H1 (cell line): ENCODE measurements at regions not wholly inside any gene's neighbourhood (a gene's known extent, or its start where the extent isn't known, plus 50 kb on each side); places are given as distances from the start of the nearest gene placed in this dataset.

Source experiments
- CTCF ChIA-PET: fragments of 300-600 bp; sonication (Branson Sonifier 250); formaldehyde crosslinking; loops from one replicate; lab custom pipeline; 2021; ENCODE audit not compliant: partially characterized antibody; lab: Charles Lee
- POLR2A ChIA-PET: fragments of 300-600 bp; sonication (Branson Sonifier 250); formaldehyde crosslinking; loops from one replicate; lab custom pipeline; 2021; ENCODE audit warnings: inconsistent platforms; ENCODE audit not compliant: partially characterized antibody; lab: Charles Lee
- DNase-seq, 2 experiments: peaks; one replicate each; pipeline versions ENCODE4 v3.0.0 to v3.0.0-alpha.2; 2010 to 2022; ENCODE audit warnings: low spot score in 2 of 2, low read depth in 1 of 2, mixed read lengths in 1 of 2
- FAIRE-seq: peaks from 2 replicates; lab custom pipeline; 2011; peaks lifted over from hg19 to GRCh38; lab: Jason Lieb, UNC
- H2AFZ ChIP-seq: 2 replicates; pipeline ENCODE4 v1.8.1; 2012; ENCODE audit warnings: low read length, inconsistent platforms
- H2AK5ac ChIP-seq: 2 replicates; pipeline ENCODE4 v1.6.1; 2013; ENCODE audit warnings: low read depth, low read length
- H2BK120ac ChIP-seq: replicated peaks from 2 replicates; pipeline ENCODE3; 2013; ENCODE audit warnings: low read depth, low read length, inconsistent platforms
- H2BK12ac ChIP-seq: 2 replicates; pipeline ENCODE4 v1.6.1; 2013; ENCODE audit warnings: low read depth, low read length
- H2BK15ac ChIP-seq: 2 replicates; pipeline ENCODE4 v1.6.1; 2013; ENCODE audit warnings: low read length
- H2BK20ac ChIP-seq: 2 replicates; pipeline ENCODE4 v1.6.1; 2013; ENCODE audit warnings: low read length
- H2BK5ac ChIP-seq: 2 replicates; pipeline ENCODE4 v1.6.1; 2013; ENCODE audit warnings: low read depth, low read length
- H3K14ac ChIP-seq: 2 replicates; pipeline ENCODE4 v1.6.1; 2013; ENCODE audit warnings: inconsistent platforms; ENCODE audit not compliant: insufficient read length
- H3K18ac ChIP-seq: 2 replicates; pipeline ENCODE4 v1.6.1; 2013; ENCODE audit warnings: low read length; ENCODE audit errors: extremely low read depth
- H3K23ac ChIP-seq: 2 replicates; pipeline ENCODE4 v1.6.1; 2013; ENCODE audit warnings: inconsistent platforms; ENCODE audit not compliant: insufficient read length
- H3K23me2 ChIP-seq: 2 replicates; pipeline ENCODE4 v1.6.1; 2013; ENCODE audit warnings: low read depth, low read length
- H3K27ac ChIP-seq: 2 replicates; pipeline ENCODE4 v1.6.1; 2011; ENCODE audit warnings: low read depth, low read length, inconsistent platforms
- H3K27me3 ChIP-seq, 4 experiments: replicated peaks in 1 of 4; 1 replicate in 1 of 4; 2 replicates in 3 of 4; pipeline versions ENCODE4 v1.6.1 to v1.8.1; 2011 to 2013; ENCODE audit warnings: low read length in 3 of 4, mild to moderate bottlenecking in 3 of 4, inconsistent platforms in 2 of 4, mixed read lengths in 2 of 4, moderate library complexity in 1 of 4; ENCODE audit not compliant: control insufficient read depth in 3 of 4, insufficient read depth in 3 of 4; ENCODE audit errors: extremely low read depth in 1 of 4
- H3K36me3 ChIP-seq, 4 experiments: 2 replicates each; pipeline versions ENCODE4 v1.6.1 to v1.8.1; 2011 to 2013; ENCODE audit warnings: mild to moderate bottlenecking in 4 of 4, low read length in 3 of 4, moderate library complexity in 2 of 4, control low read depth in 1 of 4, inconsistent platforms in 1 of 4; ENCODE audit not compliant: insufficient read depth in 4 of 4, control insufficient read depth in 2 of 4
- H3K4ac ChIP-seq: replicated peaks from 2 replicates; pipeline ENCODE3; 2013; ENCODE audit warnings: low read length, low read depth, mixed read lengths, inconsistent platforms; ENCODE audit not compliant: insufficient read length
- H3K4me1 ChIP-seq, 4 experiments: replicated peaks in 1 of 4; 1 replicate in 1 of 4; 2 replicates in 3 of 4; pipeline versions ENCODE4 v1.6.1 to v1.8.1; 2011 to 2013; ENCODE audit warnings: low read length in 3 of 4, inconsistent platforms in 2 of 4, mixed read lengths in 1 of 4; ENCODE audit not compliant: insufficient read depth in 4 of 4, control insufficient read depth in 3 of 4
- H3K4me2 ChIP-seq, 2 experiments: 2 replicates each; pipeline versions ENCODE4 v1.6.1 to v1.8.1; 2011 to 2013; ENCODE audit warnings: low read depth in 2 of 2, low read length in 2 of 2, control low read depth in 1 of 2, inconsistent platforms in 1 of 2, mild to moderate bottlenecking in 1 of 2; ENCODE audit not compliant: insufficient read depth in 1 of 2
- H3K4me3 ChIP-seq, 4 experiments: fragments of 200-600, 300-600 bp in 1 of 4; sonication (generic), shearing (Covaris generic), sonication (Bioruptor Twin) in 1 of 4; 2 replicates each; pipeline versions ENCODE4 v1.5.1 to v1.8.1; 2011 to 2016; ENCODE audit warnings: low read length in 4 of 4, low read depth in 3 of 4, control low read depth in 2 of 4, inconsistent platforms in 2 of 4, mild to moderate bottlenecking in 2 of 4, mixed read lengths in 1 of 4, moderate library complexity in 1 of 4; ENCODE audit not compliant: insufficient read depth in 2 of 4; ENCODE audit errors: extremely low read depth in 1 of 4
- H3K56ac ChIP-seq: replicated peaks from 2 replicates; pipeline ENCODE3; 2013; ENCODE audit warnings: low read depth, mild to moderate bottlenecking, mixed read lengths, low read length, inconsistent platforms; ENCODE audit not compliant: insufficient read length
- H3K79me1 ChIP-seq: 2 replicates; pipeline ENCODE4 v1.6.1; 2013; ENCODE audit warnings: low read depth, low read length, control low read depth
- H3K79me2 ChIP-seq, 2 experiments: 2 replicates each; pipeline versions ENCODE4 v1.6.1 to v1.8.1; 2012 to 2013; ENCODE audit warnings: low read length in 2 of 2, mild to moderate bottlenecking in 2 of 2, inconsistent platforms in 1 of 2; ENCODE audit not compliant: insufficient read depth in 2 of 2, control insufficient read depth in 1 of 2
- H3K9ac ChIP-seq, 4 experiments: replicated peaks in 1 of 4; 1 replicate in 1 of 4; 2 replicates in 3 of 4; pipeline versions ENCODE4 v1.6.1 to v1.8.1; 2011 to 2013; ENCODE audit warnings: low read depth in 3 of 4, low read length in 3 of 4, control low read depth in 2 of 4, mild to moderate bottlenecking in 2 of 4, moderate library complexity in 2 of 4, inconsistent platforms in 1 of 4; ENCODE audit errors: extremely low read depth in 1 of 4
- H3K9me3 ChIP-seq, 2 experiments: 2 replicates each; pipeline versions ENCODE4 v1.6.1 to v1.8.1; 2012 to 2013; ENCODE audit warnings: mild to moderate bottlenecking in 2 of 2, moderate library complexity in 2 of 2, control low read depth in 1 of 2, inconsistent platforms in 1 of 2, low read depth in 1 of 2, low read length in 1 of 2, mixed read lengths in 1 of 2; ENCODE audit not compliant: insufficient read depth in 2 of 2
- H4K20me1 ChIP-seq, 2 experiments: replicated peaks in 1 of 2; 2 replicates each; pipeline versions ENCODE3 to v1.8.1; 2011 to 2013; ENCODE audit warnings: inconsistent platforms in 2 of 2, low read length in 2 of 2, mild to moderate bottlenecking in 1 of 2; ENCODE audit not compliant: insufficient read depth in 2 of 2, control insufficient read depth in 1 of 2
- H4K5ac ChIP-seq: 2 replicates; pipeline ENCODE4 v1.6.1; 2013; ENCODE audit warnings: low read length, low read depth, mixed read lengths, inconsistent platforms; ENCODE audit not compliant: insufficient read length
- H4K8ac ChIP-seq: 2 replicates; pipeline ENCODE4 v1.8.0; 2013; ENCODE audit warnings: mild to moderate bottlenecking, moderate library complexity, low read length, inconsistent platforms; ENCODE audit not compliant: insufficient read depth; ENCODE audit errors: extremely low read depth
- H4K91ac ChIP-seq: replicated peaks from 2 replicates; pipeline ENCODE3; 2013; ENCODE audit warnings: low read length, mixed read lengths, inconsistent platforms; ENCODE audit not compliant: insufficient read length
- MAFK ChIP-seq: IDR thresholded peaks from 2 replicates; pipeline ENCODE4 v1.6.1; 2012; ENCODE audit warnings: low read depth, mild to moderate bottlenecking, improper control_type of control experiment, low read length
- WGBS, 2 experiments: shearing (Covaris generic) in 1 of 2; methylation state at CpG; one replicate each; pipeline versions ENCODE4 v1.1.6 to v1.1.7; 2013 to 2015; ENCODE audit warnings: low lambda C conversion rate in 2 of 2, mixed read lengths in 2 of 2, inconsistent platforms in 1 of 2, low coverage in 1 of 2, missing lambda C conversion rate in 1 of 2; ENCODE audit not compliant: insufficient replicate concordance in 2 of 2, insufficient coverage in 1 of 2, insufficient read length in 1 of 2; ENCODE audit errors: extremely low coverage in 1 of 2, missing lambda C conversion rate in 1 of 2; 5-methylcytosine and 5-hydroxymethylcytosine counted together

- H3K4me2 ChIP-seq, result no peak overlapping the region
- H3K79me1 ChIP-seq, result peaks cover 4% of the 10 kb centered on the region; the same call in 1 of the 2 replicates
- no peak overlapping the region for H3K23ac ChIP-seq
These were observed 340.3 kb downstream of the CTTN start for GRCh38 chr11:70738661-70739060.

More at GRCh38 chr11:70738661-70739060, 340.3 kb downstream of the CTTN start:
- Histone ChIP-seq H2AFZ (no peak overlapping the region), H2BK15ac (no peak overlapping the region), H3K9ac (no peak overlapping the region), H4K91ac (no peak overlapping the region), H4K5ac (no peak overlapping the region), H2BK5ac (no peak overlapping the region), H2AK5ac (no peak overlapping the region), H3K56ac (no peak overlapping the region), H3K18ac (no peak overlapping the region), H3K9me3 (no peaks in the 10 kb centered on the region), H3K14ac (no peak overlapping the region), H3K27ac (no peak overlapping the region), H4K20me1 (no peaks in the 10 kb centered on the region), H2BK12ac (no peak overlapping the region), H4K8ac (no peak overlapping the region), H3K4me1 (peaks cover 7 to 18% (median 13%) of the 10 kb centered on the region in 4 experiments), H3K27me3 (no peaks in the 10 kb centered on the region; a peak in 1 of 7 replicates), H3K36me3 (no peaks in the 10 kb centered on the region), H2BK120ac (no peak overlapping the region), H3K4ac (no peak overlapping the region), H3K23me2 (peaks cover 4% of the 10 kb centered on the region; the same call in 1 of the 2 replicates), H2BK20ac (no peak overlapping the region), H3K4me3 (no peak overlapping the region), H3K79me2 (no peaks in the 10 kb centered on the region)
- DNase-seq, result no peak
- TF ChIP-seq MAFK, result no peak
- ChIA-PET CTCF (interaction anchor here (1.4 kb wide), 1 partner anchor 11 kb away, joined by 4 read pairs; no protein-coding TSS in a partner anchor), POLR2A (interaction anchor here (1.4 to 1.5 kb wide), 2 partner anchors 17 to 25 kb away, joined by 3 read pairs; no protein-coding TSS in a partner anchor)
- FAIRE-seq, result no peak
- WGBS, 2 experiments, result 93% methylated on average over 12 of the region's 12 CpGs; no CpG with 5 or more reads in 1 of the 2 experiments
